Activated T-helper 1 cell treated with Interleukin-2 at 50 U/mL for 16 hours (primary cell): ENCODE measurements at regions not wholly inside any gene's neighbourhood (a gene's known extent, or its start where the extent isn't known, plus 50 kb on each side); places are given as distances from the start of the nearest gene placed in this dataset.

ENCODE experiments used
- DNase-seq: peaks from one replicate; pipeline ENCODE4 v3.0.0-alpha.2; 2020; ENCODE audit warnings: low read depth

DNA sequence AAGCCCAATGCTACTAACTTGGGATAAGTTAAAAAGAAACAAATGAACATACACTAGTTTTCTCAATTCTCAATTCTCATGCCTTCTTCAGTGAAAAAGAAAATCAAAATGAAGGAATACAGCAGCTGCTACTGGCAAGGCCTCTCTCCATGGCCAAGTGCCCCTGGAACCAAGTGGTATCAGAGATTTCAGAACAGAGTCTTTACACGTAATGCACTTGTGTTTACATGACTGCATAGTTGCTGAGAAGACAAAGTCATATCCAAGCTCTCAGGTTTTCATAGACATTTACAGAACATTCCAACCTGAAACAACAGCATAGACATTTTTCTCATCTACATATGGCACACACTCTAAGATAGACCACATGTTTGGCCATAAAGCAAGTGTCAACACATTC lies 789.9 kb downstream of the CBLN2 start:
- no peak for DNase-seq

DNA sequence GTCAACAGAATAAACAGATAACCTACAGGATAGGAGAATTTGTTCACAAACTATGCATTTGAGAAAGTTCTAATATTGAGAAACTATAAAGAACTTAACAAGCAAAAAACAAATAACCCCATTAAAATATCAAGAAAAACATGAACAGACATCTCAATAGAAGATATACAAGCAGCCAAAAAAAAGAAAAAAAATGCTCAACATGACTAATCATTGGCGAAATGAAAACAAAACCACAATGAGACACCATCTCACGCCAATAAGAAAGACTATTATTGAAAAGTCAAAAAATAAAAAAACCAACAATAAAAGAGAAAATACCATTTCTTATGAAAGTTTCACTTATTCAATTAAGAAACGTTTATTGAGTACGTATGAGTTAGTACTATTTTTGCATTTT lies 800.5 kb downstream of the CBLN2 start:
- DNase-seq = no peak

DNA sequence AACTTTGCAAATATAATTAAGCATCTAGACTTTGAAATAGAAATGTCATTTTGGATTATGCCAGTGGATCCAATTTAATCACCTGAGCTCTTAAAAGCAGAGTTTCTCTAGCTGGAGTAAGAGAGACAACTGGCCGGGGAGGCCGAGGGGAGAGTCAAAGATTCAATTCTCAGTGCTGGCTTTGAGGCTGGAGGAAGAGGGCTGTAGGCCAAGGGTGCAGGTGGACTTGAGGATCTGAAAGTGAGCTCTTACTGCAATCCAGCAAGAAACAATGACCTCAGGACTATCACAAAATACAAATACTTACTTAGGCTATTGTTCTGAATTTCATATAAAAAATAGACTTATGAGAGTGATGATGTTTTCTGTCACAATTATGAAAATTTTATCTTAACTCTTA lies 814.5 kb downstream of the CBLN2 start:
- no peak for DNase-seq

DNA sequence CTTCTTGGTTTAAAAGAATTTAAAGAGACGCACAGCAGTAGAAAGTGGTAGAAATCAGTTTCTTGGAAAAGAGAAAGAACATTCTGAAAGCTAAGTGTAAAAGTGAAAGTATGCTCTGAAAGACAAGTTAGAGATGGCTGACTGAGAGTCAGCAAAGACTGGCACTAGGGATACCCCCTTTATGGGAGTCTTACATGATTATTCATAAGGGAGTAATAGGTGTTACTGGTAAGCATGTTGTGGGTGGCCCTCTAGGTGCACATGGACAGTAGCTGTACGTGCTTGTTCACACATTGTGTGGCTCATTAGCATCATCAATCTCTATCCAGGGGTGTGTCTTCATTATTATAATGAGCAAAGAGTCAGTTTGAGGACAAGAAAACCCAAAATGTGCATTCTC lies 816.2 kb downstream of the CBLN2 start:
- DNase-seq = no peak

DNA sequence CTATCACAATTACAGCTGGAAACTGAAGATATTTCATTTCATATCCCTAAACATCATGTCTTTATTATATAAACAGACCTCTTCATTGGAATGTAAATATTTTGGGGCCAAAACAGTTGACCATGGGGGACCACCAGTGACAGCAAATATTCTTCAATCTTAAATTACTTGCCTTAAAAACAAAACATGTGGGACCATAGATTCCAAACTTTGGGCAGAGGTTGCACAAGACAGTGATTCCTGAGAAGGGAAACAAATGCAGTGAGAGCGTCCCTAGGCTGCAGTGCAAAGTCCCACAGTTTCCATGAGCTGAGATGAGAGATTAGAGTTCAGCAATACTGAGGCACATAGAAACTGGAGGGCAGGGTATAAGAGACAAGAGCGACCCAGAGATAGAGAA lies 818.9 kb downstream of the CBLN2 start:
- no peak for DNase-seq

DNA sequence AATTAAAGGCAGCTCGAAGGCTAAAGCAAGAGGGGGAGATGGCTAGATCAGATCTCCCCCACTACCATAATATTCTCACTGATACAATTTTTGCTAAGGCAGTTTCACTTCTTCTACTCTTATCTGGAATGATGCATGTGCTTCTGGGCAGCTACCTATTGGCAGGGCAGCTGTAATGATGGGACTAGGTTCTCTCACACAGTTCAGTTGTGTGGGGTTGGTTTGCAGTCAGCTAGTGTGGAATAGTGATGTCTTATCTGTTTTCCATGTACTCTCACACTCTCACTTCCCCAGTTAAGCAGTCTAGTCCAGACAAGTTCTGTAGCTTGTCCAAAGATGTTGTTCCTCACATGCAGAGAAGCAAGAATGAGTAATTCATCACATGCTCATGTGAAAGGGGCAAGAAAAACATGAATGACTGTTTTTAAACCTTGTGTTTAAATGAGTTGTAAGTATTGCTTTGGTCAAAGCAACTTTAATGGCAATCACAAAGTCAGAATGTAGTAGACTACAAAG lies 836.1 kb downstream of the CBLN2 start:
- DNase-seq = no peak

DNA sequence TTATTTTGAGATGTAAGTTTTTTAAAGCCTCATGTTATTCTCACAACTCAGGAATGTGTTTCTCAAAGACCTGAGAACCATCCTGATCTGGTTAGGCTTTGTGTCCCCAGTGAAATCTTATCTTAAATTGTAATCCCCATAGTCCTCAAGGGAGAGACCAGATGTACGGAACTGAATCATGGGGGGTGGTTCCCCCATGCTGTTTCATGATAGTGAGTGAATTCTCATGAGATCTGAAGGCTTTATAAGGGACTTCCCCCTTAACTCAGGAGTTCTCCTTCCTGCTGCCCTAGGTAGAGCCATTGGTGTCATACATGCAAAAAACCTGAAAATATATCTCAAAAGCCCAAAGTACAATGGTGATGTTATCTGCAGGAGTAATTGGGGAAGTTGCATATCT lies 836.7 kb downstream of the CBLN2 start:
- DNase-seq = no peak

DNA sequence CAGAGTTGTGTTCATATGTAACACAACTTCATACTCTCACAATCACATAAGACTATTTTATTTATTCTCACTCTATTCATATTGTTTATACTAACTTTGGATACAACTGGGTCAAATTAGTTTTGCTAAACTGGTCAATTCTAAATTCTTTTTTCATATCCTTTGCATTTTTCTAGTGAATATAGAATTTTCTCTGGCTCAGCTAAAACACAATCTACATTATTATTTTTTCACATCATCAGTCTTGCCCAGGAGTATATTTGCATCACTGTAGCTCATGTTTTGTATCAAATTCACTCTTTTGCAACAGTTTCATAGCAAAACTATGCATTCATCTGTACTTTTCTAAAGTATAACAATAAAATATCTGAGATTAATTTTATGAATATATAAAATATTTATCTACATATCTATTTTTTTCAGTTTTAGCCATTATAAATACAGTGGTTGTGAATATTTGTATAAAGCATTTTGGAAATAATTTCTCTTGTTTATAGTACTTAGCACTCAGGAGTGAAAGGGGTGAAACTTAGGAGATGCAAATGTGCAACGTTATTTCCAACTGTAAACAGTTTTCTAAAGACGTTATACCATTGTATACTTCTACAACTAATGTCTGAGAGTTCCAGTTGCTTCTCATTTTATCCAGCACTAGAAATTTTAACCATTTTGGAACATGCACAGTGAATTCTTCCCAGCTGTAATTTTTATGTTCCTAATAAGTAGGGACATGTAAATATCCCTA lies 854.6 kb downstream of the CBLN2 start:
- no peak for DNase-seq

DNA sequence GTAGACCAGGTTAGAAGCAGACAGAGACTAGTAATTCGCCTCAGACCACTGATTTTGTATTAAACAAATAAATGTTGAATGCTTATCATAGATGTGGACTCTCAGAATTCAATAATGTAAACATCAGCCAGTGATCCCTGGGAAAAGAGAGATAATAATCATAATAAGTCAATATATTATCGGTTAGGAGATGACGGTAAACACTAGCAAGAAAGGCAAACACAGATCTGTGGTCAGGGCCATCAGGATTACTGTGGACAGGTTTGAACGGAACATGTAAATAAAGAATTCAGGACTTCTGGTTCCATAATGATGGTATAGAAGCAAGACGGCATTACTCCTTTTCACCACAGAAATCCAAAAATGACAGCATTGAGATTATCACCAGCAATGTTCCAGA lies 861.6 kb downstream of the CBLN2 start:
- DNase-seq = no peak

DNA sequence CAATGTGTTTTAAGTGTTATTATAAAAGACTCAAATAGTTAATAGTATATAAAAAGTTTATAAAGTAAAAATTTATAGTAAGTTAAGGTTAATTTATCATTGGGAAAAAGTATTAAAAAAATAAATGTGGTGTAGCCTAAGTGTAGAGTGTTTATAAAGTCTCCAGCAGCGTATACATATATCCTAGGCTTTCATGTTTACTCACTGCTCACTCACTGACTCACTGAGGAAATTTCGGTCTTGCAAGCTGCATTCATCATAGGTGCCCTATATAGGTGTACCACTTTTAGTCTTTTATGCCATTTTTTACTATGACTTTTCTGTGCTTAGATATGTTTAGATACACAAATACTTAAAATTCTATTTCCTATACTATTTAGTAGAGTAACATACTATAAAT lies 866.0 kb downstream of the CBLN2 start:
- no peak for DNase-seq

DNA sequence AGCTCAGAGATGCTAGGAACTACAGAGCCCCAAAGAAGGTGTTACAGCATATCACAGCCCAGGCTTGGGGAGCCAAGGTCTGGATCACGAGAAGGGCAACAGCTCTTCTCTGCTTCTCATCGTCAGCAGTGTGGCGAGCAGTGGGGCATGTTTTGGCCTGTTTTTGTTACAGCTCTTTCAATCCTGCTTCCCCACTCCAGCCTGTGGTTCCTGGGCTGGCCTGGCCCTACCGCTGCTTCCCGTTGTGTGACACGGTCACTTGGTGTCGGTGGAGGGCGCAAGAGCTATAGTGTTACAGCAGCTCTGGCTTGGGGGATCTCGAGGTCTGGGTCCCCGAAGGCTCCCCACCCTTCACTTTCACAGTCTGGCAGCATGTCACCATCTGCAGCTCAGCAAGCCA lies 870.2 kb downstream of the CBLN2 start:
- DNase-seq = no peak

DNA sequence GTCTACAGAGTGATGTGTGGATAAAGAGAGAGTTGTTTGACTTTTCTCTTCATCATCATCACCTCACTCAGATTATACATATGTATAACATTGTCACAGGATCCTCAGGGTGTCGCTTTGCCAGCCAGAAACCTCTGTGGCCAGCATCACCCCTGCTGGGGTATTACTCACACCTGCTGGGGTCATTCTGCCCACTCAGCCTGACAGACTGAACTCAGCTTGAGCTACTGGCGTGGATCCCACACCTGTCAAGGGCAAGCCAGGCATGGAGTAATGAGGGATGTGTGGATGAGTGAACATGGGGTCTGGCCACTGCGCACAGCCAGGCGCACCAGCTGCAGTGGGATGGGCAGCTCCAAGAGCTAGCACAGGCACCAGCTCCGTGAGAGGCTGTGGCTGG lies 870.6 kb downstream of the CBLN2 start:
- DNase-seq = no peak

DNA sequence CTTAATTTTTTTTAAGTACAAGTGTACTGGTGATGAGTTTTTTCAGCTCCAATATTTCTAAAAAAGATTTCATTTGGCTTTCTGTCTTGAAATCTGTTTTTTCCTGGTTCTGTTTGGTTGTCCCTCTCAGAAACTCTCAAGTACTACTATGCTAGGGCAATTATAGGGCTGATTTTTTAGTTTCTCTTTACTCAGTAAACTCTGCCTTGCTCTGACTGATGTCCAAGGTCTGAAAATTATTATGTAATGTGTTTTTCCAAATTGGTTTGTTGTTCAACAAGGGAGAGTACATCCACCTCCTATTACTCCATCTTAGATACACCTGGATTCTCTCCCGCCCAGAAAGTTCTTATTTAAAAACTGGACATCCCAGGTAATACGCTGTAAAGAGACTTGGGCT lies 877.7 kb downstream of the CBLN2 start:
- no peak for DNase-seq

DNA sequence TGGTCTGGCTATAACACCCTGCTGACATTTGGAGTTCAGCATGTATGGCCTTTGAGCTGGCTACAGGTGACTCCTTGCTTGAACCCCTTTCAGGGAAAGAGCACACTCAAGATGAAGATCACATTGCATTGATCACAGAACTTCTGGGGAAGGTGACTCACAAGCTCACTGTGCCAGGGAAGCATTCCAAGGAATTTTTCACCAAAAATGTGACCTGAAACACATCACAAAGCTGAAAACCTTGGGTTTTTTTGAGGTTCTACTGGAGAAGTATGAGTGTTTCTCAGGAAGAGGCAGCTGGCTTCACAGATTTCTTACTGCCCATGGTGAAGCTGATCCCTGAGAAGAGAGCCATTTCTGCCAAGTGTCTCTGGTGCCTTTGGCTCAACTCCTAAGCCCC lies 879.0 kb downstream of the CBLN2 start:
- DNase-seq = no peak

DNA sequence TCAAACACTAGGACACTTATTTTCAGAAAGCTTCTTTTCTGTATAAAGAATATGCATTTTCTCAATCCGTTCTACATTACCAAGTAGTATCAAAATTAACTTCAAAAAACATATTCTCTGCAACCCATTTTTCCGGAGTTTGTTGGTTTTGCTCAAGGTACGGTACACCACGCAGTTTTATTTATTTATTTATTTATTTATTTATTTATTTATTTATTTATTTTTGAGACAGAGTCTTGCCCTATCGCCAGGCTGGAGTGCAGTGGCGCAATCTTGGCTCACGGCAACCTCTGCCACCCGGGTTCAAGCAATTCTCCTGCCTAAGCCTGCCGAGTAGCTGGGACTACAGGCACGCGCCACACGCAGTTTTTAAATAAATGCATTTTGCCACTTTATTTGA lies 900.3 kb downstream of the CBLN2 start:
- no peak for DNase-seq

DNA sequence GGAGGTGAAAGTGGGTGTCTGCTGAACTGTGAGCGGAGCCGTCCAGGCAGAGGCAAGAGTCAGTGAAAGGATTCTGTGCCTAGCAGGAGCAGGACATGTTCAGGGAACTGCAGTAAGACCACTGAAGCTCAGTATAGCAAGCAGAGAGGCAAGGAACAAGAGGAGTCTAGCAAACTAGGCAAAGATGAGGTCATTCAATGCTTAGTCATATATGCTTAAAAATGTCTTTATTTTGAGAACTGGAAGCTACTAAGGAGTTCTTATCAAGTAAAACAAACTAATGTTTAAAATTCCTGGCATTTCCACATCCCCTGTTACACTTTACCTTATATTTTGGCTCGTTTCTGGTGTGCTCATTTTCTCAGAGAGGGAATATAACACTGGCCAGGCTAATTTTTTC lies 913.4 kb downstream of the CBLN2 start:
- no peak for DNase-seq

DNA sequence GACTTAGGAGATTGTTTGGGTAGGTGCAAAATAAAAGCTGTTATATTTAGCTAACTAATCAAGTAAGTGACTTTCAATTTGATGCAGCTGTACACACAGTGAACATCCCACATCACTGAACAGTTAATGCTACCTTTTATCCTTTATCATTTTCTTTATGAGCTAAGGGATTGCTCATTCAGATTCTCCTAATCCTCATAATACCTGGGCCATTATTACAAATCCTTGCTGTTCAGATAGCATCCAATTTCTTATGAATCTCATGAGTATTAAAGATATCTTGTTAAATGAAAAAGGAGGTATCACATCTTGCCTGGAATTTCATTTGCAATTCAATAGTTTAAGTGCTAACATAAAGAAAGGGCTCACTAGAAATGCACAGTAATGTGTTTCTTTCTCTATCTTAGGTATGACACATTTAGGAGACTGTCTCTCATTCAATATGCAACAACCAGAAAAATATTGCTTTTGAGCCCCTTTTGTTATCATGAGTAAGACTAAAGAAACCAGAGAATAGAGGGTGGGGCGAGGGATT lies 918.5 kb downstream of the CBLN2 start:
- no peak for DNase-seq

DNA sequence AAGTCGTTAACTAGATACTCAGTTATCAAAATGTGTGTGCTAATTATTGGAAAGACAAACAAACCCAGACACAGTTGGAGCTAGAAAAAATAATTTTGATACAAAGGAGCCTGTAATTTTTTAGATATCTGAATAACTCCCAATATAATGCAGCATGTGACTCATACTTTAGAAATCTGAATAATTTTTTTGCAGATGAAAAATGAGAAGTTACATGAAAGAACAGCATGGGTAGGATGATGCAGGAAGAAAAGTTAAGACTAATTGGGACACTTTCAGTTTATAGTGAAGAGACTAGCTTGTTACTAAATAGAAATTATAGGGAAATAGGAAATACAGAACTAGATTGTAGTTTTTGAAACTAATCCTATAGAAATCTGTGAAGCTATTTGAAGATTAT lies 945.8 kb downstream of the CBLN2 start:
- no peak for DNase-seq

DNA sequence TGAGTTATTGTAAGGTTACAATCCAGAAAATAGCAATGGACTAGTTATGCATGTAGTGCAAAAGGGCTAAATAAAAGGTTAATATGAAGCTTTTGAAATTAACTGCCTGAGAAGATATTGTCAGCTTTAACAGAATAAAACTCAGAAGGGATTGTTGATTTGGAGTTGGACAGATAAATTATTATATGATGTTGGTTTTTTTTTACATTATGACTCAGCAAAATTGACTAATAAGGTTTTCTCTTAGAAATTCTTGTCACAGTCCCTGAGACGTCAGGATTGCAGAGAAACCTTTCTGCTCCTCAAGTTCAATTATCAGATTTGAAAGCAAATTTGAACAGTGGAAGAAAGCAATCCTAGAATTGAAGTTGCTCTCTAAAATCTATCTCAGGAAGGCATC lies 946.9 kb downstream of the CBLN2 start:
- no peak for DNase-seq

DNA sequence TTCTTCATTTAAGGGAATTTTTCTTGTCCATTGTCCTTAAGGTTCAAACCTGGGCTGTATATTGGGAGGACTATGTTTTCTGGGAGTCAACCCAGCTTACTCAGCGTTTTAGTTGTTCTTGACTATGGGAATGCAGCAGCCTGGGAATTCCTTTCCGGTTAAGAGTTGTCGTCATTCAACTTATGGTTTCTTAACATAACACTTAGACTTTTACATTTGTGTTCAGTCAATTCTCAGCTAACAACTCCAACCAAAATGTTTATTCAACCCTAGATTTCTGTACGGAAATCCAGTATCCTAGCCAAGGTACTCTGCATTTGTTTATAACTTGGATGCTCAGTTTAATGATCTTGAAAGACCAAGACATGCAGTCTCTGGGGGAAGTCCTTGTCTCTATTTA lies 960.9 kb downstream of the CBLN2 start:
- no peak for DNase-seq

DNA sequence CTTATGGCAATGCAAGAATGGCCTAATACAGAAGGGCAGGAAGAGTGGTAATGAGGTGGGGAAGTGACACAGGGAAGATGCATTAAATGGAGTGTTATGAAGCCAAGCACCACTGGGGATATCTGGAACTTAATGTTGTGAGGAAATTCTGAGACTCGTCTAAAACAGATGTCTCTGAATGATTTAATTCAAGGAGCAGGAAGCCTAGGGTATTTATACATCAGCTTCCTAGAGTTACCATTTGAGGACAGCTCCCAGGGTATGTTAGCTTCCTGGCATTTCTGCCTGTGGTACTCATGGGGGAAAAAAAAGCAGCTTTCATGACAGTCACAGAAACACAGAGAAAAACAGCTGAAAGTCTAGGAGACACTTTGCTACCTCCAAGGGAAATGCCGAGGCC lies 989.5 kb downstream of the CBLN2 start:
- DNase-seq = no peak

DNA sequence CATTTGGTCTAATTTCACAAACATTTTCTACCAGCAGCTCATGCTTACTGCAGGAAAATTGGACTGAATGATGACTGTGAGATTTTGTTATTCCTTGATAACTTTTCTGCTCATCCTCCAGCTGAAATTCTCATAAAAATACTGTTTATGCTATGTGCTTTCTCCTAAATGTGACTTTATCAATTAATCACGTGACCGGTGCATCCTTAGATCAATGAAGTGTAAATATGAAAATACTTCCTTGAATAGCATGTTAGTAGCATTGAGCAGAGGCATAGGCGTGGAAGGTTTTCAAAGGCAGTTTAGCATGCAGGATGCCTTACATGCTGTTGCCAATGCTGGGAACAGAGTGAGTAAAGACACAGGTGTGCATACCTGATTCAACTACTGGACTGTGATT lies 1002.5 kb downstream of the CBLN2 start:
- no peak for DNase-seq

DNA sequence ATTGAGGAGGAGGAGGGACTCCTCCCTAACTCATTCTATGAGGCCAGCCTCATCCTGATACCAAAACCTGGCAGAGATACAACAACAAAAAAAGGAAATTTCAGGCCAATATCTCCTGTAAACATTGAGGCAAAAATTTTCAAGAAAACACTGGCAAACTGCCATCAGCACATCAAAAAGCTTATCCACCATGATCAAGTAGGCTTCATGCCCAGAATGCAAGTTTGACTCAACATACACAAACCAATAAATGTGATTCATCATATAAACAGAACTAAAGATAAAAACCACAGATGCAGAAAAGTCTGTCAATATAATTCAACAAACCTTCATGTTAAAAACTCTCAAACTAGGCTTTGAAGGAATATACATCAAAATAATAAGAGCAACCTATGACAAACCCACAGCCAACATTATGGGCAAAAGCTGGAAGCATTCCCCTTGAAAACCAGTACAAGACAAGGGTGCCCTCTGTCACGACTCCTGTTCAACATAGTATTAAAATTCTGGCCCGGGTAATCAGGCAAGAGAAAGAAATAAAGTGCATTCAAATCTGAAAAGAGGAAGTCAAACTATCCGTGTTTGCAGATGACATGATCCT lies 1014.3 kb downstream of the CBLN2 start:
- no peak for DNase-seq
